ENCODE measurements at regions not wholly inside any gene's neighbourhood (a gene's known extent, or its start where the extent isn't known, plus 50 kb on each side); places are given as distances from the start of the nearest gene placed in this dataset.
"Not testable (repeated sequence)": the region's sequence is repeated elsewhere in the genome, so short reads cannot be mapped to it uniquely, and the experiment has no call there.

DNA sequence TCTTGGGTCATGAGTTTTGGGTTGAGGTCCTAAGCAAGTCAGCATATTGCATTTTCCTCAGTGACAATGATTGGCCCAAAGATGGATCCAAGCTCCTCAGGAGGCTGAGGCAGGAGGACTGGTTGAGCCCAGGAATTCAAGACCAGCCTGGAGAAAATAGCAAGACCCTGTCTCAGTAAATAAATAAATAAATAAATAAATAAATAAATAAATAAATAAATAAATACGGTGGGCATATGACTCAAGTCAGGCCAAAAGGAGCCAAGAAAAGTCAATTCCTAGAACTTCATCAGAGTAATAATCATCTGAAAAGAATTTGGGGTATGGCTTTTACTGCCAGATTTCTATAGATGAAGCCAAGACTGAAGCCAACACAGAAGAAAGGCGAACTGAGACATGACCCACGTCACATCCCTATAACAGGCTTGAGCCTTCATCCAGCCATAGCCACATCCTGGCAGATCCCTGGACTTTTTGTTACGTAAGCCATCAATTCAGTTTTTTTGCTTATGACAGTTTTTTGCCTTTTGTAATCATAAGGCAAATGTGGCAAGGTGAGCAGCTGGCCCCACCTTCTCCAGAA, 88.5 kb upstream of the NFASC start:
- no peak for DNase-seq (ENCODE audit: low spot score)

DNA sequence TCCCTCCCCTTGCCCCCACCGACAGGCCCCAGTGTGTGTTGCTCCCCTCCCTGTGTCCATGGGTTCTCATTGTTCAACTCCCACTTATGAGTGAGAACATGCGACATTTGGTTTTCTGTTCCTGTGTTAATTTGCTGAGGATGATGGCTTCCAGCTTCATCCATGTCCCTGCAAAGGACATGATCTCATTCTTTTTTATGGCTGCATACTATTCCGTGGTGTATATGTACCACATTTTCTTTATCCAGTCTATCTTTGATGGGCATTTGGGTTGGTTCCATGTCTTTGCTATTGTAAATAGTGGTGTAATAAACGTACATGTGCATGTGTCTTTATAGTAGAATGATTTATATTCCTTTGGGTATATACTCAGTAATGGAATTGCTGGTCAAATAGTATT, 85.6 kb upstream of the NFASC start:
- DNase-seq (ENCODE audit: low spot score): not testable (repeated sequence)

DNA sequence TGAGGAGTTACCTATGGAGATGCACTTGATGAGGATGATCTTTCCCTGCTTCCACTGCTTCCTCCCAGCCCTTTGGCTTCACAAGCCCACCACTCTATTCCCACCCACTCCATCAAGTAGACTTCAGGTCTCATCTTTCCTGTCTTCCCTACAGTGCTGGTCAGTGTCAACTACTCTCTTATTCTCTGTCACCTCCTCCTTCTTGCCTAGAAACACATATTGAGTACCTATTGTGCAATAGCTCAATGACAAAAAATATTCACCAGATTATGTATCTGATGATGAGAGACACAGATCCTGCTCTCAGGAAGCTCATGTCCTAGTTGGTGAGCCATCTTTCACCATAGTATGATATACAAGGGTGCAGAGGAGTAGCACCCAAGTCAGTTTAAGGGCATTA, 82.2 kb upstream of the NFASC start:
- DNase-seq (ENCODE audit: low spot score): no peak

DNA sequence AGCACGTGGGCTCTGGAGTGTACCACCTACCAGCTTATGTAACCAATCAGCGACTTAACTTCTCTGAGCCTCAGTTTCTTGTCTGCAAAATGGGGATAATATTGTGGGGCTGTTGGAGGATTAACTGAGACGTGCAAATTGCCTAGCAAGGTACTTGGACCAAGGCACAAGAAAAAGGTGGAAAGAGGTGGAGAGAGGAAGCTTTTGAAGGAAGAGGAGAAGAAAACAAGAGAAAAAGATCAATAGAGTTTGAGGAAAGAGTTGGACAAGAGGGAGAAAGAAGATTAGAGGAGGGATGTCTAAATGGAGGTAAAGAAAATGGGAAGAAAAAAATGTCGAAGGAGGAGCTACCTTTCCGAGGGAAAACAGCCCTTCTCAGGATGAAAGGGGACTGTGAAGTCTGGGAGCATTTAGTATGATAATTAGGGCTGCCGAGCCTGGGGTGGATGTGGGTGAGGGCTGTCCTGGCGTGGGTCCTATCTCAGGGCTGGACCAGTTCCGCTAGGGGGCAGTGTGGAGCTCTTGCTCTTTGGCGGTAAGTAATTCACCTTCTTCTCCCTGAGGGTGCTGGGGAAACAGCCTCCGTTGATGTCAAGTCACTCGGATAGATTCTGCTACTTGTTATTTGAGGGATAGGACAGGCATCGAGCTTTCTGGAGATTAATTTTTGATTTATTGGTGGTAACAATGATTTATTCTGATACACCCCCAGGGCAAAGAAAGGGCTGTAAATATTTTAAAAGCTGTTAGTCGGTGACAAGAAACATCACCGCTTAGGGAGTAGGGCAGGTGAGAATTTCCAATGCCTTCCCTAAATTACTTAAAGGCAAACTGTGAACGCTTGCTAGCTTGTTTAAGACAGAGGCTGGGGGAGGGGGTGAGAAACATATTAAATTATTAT, 79.0 kb upstream of the NFASC start:
- DNase-seq (ENCODE audit: low spot score): peak; percentile 93

DNA sequence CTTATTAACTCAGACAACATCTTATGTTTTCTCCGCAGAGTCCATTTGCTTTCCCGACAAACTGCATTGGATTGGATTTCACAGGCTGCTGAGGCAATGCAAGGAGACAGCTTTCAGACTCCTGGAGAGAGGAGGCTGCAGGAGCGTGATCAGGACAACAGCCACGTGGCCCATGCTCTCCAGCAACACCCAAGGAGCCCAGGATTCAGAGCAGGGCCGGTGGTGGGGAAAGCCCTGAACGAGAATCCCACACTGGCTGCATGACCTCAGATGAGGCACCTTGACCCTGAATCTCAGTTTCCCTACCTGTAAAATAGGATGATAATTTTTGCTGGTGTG, 78.3 kb upstream of the NFASC start:
- DNase-seq (ENCODE audit: low spot score): no peak

DNA sequence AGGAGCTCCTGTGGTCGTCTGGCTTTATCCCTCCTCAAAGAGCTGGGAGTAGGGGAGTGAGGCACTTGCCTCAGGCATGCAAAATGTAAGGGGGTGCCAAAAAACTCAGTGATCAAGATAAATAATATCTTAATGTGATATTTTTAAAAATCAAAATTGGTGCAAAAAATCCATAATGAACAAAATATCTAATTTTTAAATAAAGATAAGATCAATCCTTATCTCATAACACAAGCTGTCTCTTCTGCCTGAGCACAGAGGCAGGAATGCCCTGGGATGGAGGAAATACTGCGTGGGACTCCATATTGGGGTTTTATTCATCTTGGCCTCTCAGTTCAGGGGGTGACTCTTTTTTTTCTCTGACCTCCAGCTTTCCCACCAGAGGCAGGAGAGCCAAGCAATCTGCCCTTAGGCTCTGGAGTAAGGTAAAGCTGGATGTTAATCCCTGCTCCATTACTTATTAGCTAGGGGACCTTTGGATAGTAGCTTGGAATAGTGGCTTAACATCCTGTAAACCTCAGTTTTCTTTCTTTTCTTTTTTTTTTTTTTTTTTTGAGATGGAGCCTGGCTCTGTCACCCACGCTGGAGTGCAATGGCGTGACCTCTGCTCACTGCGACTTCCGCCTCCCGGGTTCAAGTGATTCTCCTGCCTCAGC, 77.3 kb upstream of the NFASC start:
- no peak for DNase-seq (ENCODE audit: low spot score)

DNA sequence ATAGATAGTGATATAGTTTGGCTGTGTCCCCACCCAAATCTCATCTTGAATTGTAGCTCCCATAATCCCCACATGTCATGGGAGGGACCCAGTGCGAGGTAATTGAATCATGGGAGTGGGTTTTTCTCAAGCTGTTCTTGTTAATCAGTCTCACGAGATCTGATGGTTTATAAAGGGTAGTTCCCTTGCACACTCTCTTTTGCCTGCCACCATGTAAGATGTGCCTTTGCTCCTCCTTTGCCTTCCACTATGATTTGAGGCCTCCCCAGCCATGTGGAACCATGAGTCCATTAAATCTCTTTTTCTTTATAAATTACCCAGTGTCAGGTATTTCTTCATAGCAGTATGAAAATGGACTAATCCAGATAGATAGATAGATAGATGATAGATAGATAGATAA, 73.8 kb upstream of the NFASC start:
- DNase-seq (ENCODE audit: low spot score): not testable (repeated sequence)

DNA sequence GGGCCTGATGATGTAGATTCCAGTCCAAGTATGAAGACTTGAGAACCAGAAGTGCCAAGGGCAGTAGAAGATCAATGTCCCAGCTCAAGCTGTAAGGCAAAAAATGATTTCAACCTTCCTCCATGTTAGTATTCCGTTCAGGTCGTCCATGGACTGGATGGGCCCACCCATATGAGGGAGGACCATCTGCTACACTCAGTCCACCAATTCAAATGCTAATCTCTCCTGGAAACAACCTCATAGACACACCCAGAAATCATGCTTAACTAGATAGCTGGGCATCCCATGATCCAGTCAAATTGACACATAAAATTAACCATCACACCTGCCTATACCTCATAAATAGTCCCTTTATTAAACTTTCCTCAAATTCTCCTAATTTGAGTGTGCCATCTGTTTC, 73.3 kb upstream of the NFASC start:
- no peak for DNase-seq (ENCODE audit: low spot score)

DNA sequence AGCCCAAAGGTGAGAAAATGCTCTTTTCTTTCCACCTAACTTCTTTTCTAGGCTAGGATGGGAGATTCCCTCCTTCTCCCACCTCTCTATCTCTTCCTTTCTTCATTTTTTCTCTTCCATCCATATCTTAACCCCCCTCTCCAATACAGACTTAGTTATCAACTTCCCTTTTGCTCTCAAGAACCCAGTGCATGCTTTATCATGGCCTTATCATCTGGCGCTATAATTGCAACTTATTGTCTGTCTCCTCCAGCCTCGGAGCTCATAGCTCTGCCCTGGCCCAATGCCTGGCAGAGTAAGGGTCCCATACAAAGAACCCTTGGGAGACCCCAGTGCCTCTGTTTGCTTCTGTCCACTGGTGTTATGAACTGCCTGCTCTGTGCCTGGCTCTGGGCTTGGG, 71.0 kb upstream of the NFASC start:
- no peak for DNase-seq (ENCODE audit: low spot score)

DNA sequence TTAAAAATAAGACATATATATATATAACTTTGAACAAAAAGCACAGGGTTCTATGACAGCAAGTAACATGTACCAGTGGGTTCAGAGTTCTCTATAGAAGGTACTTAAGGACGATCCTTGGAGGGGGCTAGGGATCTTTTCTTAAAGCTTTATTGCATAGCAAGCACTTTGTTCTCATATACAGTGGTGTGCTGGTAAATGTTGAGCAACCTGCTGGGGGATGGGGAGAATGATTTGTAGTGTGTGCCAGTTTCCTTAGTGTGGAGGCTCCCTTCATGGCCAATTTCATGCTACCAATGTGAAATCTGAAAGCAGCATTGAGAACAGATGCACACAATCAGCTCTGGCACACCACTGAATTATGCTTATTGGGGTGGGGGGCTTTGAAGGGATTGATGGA, 69.5 kb upstream of the NFASC start:
- no peak for DNase-seq (ENCODE audit: low spot score)

DNA sequence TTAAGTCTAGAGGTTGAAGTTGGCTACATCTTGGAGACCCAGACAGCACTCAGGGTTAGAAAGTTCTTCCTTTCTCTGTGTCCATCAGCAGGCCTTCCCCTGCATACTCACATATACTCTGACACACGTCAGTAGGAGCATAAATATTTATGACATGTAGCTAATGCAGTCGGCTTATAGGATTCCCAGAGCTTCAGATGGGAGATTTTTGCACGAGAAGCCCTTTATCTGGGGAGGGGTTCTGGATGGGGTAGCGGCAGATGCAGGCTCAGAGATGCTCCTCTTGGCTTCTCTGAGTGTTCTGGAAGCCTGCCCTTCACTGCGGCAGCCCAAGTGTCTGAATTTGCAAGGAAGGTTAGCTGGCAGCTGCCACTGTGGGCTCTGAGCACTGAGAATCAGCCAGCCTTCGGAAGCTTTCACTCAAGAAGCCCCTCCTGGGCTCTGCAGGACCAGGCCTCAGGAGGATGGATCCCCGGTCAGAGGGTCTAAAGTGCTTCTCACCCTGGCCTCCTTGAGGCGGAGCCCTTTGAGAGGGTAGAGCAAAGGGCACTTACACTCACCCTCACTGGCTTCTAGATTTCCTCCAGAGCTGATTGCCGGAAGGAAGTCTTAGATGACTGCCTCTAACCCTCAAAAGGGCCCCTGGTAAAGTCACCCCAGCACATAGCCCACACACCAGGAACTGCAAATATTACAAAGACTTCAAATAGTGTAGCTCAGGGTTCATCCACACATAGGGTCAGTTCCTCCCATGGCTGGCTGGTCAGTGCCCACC, 68.1 kb upstream of the NFASC start:
- no peak for DNase-seq (ENCODE audit: low spot score)

DNA sequence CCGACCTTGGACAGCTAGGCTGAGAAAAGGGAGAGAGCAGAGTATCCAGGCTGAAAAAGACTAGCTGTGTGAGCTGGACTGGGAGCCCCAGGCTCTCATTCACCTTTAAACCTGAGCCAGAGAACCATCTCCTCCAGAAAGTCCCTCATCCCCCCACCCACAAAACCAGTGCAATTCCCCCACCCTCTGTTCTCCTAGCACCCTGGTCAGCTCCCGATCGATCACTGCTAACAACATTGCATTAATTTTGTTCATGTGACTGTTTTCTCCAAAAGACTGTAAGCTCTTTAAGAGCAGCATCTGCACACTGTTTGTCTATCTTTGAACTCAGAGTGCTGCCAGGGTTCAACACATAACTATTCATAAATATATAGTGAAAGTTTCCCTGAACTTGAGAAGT, 67.1 kb upstream of the NFASC start:
- DNase-seq (ENCODE audit: low spot score): no peak

DNA sequence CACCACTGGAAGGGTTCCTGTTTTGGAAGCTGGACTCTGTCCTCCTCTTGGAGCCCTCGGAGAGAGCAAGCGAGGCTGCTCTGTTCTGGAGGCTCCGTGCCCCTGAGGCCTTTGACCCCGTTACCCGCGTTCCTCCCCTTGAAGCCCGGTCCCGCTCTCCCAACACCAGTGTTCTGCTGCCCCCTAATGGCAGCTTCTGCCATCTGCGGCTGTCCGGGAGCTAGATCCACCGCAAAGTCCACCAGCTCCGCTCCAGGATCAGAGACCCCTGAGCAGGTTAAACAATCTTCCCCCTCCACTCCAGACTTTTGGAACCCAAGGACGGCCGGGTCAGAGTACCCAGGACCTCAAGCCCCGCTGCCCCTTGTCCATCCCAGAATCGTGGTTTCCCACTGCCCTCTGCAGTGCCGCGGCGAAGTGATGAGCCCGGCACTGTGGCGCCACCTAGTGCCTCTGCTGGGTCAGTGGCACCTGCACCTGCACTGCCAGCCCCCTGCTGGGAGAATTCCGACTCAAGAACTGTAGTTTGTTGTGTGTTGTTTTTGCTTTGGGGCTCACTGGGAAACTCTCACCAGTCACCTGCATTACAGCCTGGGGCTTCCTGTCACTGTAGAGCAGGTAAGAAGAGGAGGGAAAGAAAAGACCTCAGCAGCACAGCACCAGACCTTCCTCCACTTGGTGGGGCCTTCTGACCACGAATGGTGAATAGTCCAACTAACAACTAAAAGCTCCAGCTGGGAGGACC, 63.5 kb upstream of the NFASC start:
- peak; percentile 97 for DNase-seq (ENCODE audit: low spot score)

DNA sequence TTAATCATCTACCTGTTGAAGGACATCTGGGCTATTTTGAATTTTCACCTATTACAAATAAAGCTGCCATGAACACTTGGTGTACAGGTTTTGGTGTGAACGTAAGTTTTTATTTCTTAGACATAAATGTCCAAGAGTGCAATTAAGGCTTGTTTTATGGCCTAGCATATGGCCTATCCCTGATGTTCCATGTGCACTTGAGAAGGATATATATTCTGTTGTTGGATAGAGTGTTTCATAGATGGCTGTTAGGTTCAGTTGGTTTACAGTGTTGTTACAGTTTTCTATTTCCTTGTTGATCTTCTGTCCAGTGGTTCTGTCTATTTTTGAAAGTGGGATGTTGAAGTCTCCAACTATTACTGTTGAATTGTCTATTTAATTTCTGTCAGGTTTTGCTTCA, 61.2 kb upstream of the NFASC start:
- no peak for DNase-seq (ENCODE audit: low spot score)

DNA sequence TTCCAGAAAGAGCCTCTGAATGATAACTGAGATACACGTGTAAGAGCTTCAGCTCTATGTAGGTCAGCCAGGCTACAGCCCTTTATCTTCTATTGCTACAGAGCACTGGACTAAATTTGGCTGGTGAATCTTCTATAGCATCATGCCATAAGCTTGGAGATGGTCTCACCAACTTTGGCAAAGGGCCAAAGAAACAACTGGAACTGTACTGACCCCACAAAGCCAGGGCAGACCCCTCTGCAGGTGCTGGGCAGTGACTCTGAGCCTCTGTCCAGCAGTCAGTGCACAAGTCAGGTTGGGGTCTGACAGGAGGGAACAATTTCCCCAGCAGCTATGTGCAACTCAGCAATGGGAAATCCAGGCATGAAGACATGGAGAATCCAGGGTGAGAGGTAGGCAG, 57.8 kb upstream of the NFASC start:
- DNase-seq (ENCODE audit: low spot score): no peak

DNA sequence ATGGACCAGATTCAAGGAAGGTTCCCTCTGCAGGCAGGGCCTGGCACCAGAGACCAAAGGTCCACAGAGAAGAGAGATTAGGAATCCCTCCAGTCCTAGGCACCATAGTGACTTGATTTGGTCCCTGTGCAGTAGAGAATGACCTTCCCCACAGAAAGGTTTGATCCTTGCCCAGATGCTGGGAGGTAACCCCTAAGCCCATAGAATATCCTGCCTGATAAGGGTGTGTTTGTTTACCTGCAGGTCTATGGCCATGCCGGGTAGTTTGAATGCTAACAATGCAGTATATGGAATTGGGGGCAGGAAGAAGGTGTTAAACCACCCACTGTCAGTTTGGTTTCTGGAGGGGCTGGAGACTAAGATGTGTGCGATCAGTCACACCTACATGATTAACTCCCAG, 57.1 kb upstream of the NFASC start:
- DNase-seq (ENCODE audit: low spot score): no peak

DNA sequence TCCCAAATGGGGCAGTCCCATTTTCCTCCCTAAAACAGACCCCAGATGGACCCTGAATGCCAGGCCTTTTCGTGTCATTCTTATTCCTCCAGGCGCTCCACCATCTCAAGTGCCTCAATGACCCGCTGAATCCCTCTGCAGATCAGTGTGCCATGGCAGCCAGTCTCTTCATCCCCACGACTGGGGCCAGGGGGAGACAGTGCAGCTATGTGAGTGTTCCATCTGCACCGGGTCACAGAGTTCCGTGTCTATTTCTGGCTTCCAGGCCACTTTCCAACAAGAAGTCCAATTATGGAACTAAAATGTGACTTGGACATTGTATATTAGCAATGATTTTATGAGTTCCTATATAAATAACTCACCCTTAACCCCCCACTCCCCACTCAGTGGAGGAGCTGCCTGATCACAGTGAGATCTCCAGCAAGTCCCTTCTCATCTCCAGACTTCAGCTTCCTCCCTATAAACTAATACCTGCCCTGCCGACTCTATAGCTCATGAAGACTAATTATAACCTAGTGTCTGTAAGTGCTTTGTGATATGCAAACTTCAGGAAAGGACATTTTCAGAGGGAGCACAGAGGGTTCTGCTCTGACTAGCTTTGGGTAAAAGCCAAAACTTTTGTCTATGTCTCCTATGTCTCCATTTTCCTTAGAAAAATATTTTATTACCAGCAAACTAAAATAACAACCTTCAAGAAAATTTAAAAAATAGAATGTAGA, 56.3 kb upstream of the NFASC start:
- DNase-seq (ENCODE audit: low spot score): no peak

DNA sequence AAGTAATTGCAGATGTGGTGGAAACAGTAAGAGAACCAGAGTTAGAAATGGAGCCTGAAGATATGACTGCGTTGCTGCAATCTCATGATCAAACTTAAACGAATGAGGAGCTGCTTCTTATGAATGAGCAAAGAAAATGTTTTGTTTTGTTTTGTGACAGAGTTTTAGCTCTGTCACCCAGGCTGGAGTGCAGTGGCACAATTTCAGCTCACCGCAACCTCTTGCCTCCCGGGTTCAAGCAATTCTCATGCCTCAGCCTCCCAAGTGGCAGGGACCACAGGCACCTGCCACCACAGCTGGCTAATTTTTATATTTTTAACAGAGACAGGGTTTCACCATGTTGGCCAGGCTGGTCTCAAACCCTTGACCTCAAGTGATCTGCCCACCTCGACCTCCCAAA, 53.3 kb upstream of the NFASC start:
- no peak for DNase-seq (ENCODE audit: low spot score)

DNA sequence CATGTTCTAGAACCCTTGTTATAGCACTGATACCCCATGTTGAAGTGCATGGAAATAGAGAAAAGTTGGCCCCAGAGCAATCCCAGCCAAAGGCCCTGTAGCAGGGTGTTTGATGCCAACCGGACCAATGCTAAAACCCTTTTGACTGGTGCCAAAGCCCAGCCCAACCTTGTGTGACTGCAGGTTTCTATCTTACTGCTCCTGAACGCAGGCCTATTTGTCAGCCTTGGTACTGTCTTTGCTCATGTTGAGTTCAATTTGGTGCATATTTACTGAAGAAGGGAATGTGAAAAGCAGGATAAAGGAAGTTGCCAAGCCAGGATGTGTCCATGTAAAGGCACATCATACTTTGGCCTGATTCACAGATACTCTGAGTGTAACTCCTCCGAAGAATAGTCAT, 51.7 kb upstream of the NFASC start:
- no peak for DNase-seq (ENCODE audit: low spot score)

DNA sequence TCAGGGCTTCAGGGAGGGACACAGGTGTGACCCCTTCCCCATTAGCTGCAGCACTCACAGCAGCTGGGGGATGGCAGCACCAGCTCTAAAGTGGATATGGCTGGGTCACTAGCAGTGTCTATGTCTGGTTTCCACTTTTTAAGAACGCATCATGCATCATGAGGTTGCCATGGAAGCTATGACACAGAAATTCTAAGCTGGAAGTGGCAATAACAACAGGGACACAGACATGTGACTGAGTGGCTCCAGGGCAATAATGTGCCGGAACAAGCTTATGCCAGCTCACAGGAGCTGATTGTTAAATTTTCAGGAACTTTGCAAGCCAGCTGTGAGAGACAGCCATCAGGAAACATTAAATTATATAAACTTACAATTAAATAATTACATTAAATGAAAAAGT, 51.2 kb upstream of the NFASC start:
- no peak for DNase-seq (ENCODE audit: low spot score)

Measured in iPS-NIHi11 (cell line).